Brain pericyte (primary cell): ENCODE measurements at regions not wholly inside any gene's neighbourhood (a gene's known extent, or its start where the extent isn't known, plus 50 kb on each side); places are given as distances from the start of the nearest gene placed in this dataset.

Experiments used
- DNase-seq: peaks from one replicate; pipeline ENCODE4 v3.0.0-alpha.2; 2012; ENCODE audit warnings: low read depth, low spot score

DNA sequence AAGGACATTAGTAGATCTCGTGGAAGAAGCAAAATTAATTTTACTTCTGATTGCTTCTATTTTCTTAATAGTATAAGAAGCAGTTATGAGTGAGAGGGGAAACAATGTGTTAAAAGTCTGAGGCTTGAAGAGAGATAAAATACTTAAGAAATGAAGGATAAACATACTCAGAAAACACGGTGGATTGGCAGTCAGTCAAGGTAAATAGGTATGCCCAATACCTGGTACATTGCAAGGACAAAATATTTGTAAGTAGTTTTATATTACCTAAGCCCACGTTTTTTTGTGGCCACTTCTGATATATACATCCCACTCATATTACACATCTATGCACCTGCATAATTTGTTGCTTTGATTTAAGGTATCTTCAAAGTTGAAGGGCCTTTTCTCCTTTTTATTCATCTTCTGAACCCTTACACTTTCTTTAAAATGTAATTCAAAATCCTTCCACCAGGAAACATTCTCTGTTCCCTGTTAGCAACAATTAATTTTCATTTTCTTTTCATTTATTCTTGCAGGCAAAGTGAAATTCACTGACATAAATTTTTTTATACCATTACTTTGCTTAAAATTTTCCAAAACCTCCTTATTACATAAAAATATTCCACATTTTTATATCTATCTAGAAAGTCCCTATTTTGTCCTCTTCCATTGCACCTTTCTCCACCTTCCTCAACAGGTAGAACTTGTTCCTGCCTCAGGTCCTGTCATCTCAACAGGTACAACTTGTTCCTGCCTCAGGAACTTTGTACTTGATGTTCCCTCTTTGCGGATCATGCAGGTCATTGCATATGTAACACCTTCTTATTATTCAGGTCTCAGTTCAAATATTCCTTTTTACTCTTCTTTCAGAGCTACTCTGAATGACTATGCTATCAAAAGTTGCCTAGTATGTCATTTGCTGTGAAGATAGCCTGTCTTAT lies 755.7 kb upstream of the ALCAM start:
- no peak for DNase-seq

- no peak for DNase-seq
Measured at GRCh38 chr3:104612218-104612617, 754.5 kb upstream of the ALCAM start.

DNA sequence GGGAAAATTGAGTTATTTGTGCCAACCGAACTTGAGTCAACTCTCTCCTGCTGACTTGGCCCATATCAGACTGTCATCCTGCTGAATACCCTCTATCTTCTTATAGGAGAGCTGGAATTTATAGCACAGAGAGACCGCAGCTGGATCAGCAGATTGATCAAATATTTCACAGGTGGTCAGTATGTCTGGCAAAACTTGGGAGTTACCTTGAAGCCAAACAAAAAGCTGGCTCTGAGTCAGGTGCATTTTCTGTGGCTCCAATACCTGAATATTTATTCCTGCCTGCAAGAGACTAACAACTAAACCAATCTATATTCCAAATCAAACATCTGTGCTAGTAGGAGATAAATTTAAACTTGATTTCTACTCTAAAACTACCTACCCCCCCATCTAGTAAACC lies 752.1 kb upstream of the ALCAM start:
- no peak for DNase-seq

GRCh38 chr3:104628185-104628789 lies 738.4 kb upstream of the ALCAM start:
- DNase-seq: no peak

DNA sequence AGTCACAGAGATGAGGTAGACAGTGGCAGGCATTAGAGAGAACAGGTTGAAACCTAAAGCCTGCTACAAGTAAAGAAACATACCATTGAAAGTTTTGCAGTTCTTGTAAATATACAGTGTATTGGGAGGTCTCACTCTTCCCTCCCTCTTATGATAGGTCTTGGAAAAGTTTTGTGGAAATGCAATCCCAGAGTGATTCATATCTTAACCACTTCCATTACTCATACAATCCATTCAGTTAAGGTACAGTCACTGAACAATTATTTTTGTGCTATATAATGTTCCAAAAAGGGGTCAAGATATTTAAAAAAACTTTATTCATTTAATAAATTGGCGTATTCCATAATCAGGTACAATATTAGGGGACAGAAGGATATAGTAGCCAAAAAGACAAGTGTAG lies 737.7 kb upstream of the ALCAM start:
- DNase-seq: no peak

- DNase-seq: no peak
Measured at GRCh38 chr3:104631254-104631653, 735.5 kb upstream of the ALCAM start.

- no peak for DNase-seq
Measured at GRCh38 chr3:104632521-104632920, 734.2 kb upstream of the ALCAM start.

DNA sequence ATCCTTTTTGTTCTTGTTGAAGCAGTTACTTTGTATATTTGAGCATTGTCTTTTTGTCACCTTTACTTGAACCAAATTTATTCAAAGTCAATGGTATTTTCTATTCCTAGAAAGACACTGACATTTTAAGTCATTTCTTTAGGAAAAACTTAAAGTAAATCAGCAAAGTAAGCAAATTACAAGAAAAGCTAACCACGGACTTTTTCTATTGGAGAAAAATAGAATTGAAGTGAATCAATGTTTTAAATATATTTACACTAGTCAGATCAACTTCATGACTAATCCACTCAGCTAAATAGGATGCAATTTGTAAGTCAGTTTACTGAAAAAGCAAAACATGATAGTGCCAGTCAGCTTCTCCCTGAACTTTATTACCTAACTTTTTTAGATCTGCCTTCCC lies 733.8 kb upstream of the ALCAM start:
- DNase-seq: no peak

DNA sequence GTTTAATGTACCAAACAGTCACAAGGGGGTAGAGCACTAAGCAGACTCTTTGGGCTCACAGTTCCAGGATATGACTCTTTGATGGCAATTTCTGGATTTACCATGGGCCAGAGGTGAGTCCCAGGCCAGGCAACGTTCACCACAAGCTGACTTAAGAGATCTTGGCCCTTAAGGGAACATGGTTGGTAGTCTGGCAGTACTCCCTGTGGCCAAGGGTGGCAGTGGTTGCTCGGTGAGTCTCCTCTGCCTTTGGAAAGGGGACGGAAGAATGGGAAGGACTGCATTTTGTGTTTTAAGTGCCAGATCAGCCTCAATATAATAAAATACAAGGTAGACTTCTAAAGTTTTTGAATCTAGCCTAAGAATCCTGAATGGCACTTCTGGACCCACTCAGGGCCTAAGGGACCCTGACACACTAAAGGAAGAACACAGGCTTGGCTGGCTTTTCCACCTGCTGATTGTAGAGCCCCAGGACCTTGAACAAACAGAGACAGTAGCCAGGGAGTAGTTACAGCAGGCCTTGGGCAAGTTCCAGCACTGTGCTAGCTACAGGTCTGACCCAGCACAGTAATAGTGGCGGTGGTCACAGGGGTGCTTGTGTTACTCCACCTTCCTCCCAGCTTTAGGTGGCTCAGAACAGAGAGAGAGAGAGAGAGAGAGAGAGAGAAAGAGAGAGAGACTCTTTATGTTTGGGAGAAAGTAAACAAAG lies 730.7 kb upstream of the ALCAM start:
- DNase-seq: no peak

- no peak for DNase-seq
Measured at GRCh38 chr3:104642827-104643226, 723.9 kb upstream of the ALCAM start.

- no peak for DNase-seq
Measured at GRCh38 chr3:104646196-104646595, 720.5 kb upstream of the ALCAM start.

DNA sequence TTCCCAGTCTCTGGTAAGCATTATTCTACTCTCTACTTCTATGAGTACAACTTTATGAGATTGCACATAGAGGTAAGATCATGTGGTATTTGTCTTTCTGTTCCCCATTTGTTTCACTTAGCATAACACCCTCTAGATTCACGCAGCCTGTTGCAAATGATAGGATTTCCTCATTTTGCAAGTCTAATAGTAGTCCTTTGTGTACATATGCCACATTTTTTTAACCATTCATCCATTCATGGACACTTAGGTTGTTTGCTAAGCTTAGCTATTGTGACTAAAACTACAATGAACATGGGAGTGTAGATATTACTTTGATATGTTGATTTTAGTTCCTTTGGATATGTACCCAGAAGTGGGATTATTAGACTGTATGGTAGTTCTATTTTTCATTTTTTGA lies 717.9 kb upstream of the ALCAM start:
- no peak for DNase-seq

- no peak for DNase-seq
Measured at GRCh38 chr3:104669083-104669482, 697.6 kb upstream of the ALCAM start.

- DNase-seq: no peak
Measured at GRCh38 chr3:104672331-104672730, 694.4 kb upstream of the ALCAM start.

- no peak for DNase-seq
Measured at GRCh38 chr3:104673981-104674380, 692.7 kb upstream of the ALCAM start.

GRCh38 chr3:104676241-104676640 lies 690.5 kb upstream of the ALCAM start:
- DNase-seq: no peak

- no peak for DNase-seq
Measured at GRCh38 chr3:104677932-104678331, 688.8 kb upstream of the ALCAM start.

DNA sequence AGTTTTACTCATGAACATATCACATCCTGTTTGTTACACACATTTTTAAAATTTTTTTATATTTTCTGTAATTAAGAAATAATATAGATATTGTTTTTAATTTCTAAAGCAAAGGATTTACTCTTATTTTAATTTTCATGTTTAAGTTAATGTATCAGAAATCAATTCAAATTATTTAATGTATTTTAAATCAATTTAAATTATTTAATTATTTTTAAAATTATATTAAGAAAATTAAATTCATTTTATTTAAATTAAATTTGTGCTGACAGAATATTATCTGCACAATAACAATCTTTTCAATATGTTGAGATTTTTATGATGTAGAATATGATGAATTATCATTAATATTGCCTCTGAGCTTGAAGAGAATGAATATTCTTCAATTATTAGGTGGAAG lies 681.2 kb upstream of the ALCAM start:
- DNase-seq: no peak

- no peak for DNase-seq
Measured at GRCh38 chr3:104687362-104687761, 679.3 kb upstream of the ALCAM start.

- no peak for DNase-seq
Measured at GRCh38 chr3:104696470-104696869, 670.2 kb upstream of the ALCAM start.

DNA sequence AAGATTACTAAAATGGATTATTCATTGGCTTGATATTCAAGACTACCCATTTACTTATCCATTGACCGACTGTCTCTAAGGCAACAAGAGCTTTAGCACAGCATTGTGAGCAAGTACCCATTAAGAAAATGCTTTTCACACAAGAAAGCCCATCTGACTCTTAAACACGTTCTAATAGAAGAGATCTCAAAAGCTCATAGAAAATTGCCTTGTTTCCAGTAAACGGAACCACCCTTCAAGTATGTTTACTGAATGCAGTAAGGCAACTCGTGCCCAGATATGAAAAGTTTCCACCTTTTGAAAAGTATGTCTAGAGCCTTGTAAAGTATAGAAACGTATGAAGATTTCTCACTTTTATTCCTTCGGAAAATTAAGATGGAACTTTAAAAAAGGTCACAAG lies 655.3 kb upstream of the ALCAM start:
- no peak for DNase-seq

DNA sequence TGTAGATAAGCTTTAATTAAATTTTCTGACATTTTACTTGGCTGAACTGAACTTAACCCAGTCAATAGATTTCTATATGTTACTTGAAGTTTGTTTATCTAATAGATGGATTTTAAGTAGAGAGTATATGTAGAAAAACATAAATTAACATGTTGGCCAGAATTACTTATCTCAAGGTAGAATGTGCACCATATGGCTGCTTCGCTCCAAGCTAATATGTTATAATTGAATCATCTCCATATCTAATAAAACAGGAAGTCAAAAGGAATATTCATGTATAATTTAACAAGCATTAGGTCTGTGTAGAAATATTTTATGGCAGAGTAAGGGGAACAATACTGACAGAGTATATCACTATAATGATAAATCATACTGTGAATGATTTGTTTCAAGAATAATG lies 650.7 kb upstream of the ALCAM start:
- no peak for DNase-seq

DNA sequence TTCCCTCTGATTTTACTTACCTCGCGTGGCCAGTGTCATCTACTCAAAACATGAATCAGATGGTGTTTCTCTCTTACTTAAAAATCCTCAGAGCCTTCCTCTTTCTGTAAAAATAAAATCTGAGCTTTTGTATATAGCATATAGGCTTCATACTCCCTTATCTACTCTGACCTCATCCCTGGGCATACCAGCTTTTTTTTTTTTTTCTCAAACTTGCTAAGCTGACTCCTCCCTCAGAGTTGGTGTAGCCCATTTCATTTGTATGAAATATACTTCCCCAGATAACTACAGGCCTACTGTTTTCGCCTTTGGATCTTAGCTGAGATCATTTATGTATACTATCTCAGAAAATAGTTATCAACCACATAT lies 648.9 kb upstream of the ALCAM start:
- no peak for DNase-seq
